Small intestine (tissue), 7 donors: ENCODE measurements at regions not wholly inside any gene's neighbourhood (a gene's known extent, or its start where the extent isn't known, plus 50 kb on each side); places are given as distances from the start of the nearest gene placed in this dataset.
"Not testable (repeated sequence)": the region's sequence is repeated elsewhere in the genome, so short reads cannot be mapped to it uniquely, and the experiment has no call there.

Experiments used
- DNase-seq, 2 donors: peaks; one replicate each; pipeline versions ENCODE4 v3.0.0 to v3.0.0-alpha.2; 2013
- FAIRE-seq: peaks from 2 replicates; lab custom pipeline; 2012; peaks lifted over from hg19 to GRCh38; lab: Jason Lieb, UNC
- H3K27ac ChIP-seq, 3 donors: one replicate each; pipeline ENCODE4 v1.5.1; 2013; ENCODE audit warnings: low read length in 2 of 3, mild to moderate bottlenecking in 2 of 3, control low read depth in 1 of 3, inconsistent platforms in 1 of 3, low read depth in 1 of 3, moderate library complexity in 1 of 3
- H3K27me3 ChIP-seq, 3 donors: one replicate each; pipeline ENCODE4 v1.6.1; 2013; ENCODE audit warnings: low read length in 3 of 3, inconsistent platforms in 1 of 3; ENCODE audit not compliant: control insufficient read depth in 3 of 3, insufficient read depth in 3 of 3
- H3K36me3 ChIP-seq, 3 donors: one replicate each; pipeline ENCODE4 v1.6.1; 2013; ENCODE audit warnings: low read length in 3 of 3, inconsistent platforms in 1 of 3, low read depth in 1 of 3, mild to moderate bottlenecking in 1 of 3, moderate library complexity in 1 of 3; ENCODE audit not compliant: control insufficient read depth in 3 of 3, insufficient read depth in 2 of 3
- H3K4me1 ChIP-seq, 3 donors: one replicate each; pipeline ENCODE4 v1.6.1; 2013; ENCODE audit warnings: low read length in 2 of 3, inconsistent platforms in 1 of 3, low read depth in 1 of 3, mild to moderate bottlenecking in 1 of 3, moderate library complexity in 1 of 3; ENCODE audit not compliant: control insufficient read depth in 3 of 3, insufficient read depth in 2 of 3
- H3K4me3 ChIP-seq, 3 donors: one replicate each; pipeline ENCODE4 v1.5.1; 2013; ENCODE audit warnings: low read length in 3 of 3, control low read depth in 1 of 3, inconsistent platforms in 1 of 3, low read depth in 1 of 3, mild to moderate bottlenecking in 1 of 3, moderate library complexity in 1 of 3
- H3K9me3 ChIP-seq, 2 donors: one replicate each; pipeline ENCODE4 v1.6.1; 2013; ENCODE audit warnings: low read depth in 1 of 2, low read length in 1 of 2; ENCODE audit not compliant: control insufficient read depth in 2 of 2, insufficient read depth in 1 of 2
- WGBS, 3 donors: extraction: QIAGEN DNeasy Blood & Tissue Kit; methylation state at CpG; one replicate each; pipeline ENCODE4 v1.1.7; 2013; 5-methylcytosine and 5-hydroxymethylcytosine counted together
- donor health status: healthy with polysubstance abuse.
- donor health status: control.
- donor health status: control.
- donor health status: Bipolar disorder and iron deficiency.
- donor health status: healthy.

DNA sequence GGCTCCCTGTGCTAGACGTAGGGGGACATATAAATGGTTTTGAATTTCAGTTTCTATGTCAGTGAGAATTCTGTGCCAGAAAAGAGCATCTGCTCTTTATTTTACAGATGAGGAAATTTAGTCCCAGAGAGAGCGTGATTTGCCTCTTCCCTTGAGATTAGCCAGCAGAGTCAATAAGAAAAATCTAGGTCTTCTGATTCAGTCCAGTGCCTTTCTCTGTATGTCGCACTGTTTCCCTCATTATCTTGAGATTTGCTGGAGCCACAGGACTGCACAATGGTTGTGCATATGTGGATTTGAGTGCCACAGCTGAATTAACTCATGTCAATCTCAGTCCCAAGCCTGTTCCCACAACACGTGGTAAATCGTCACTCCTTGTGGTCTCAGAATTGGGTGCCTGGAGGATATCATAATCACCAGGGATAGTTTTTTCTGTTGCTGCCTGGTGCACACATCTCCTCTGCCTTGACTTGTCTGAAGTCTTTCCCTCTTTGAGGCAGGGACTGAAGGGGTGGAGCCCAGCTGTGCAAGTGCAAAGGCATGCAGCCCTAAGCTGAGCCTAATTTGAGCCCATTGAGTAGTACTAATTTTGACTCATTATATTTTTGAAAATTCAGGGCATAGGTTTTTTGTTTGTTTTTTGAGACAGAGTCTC is 276.7 kb downstream of the SOX4 start:
- H3K27ac ChIP-seq = no peak overlapping the region
- H3K9me3 ChIP-seq = peaks cover 0 to 13% of the 10 kb centered on the region in 2 donors
- peaks cover 0 to 5% (median 0%) of the 10 kb centered on the region in 3 donors for H3K36me3 ChIP-seq
- WGBS, 3 donors = 81 to 90% (median 90%) methylated on average over 5 of the region's 5 CpGs
- H3K4me1 ChIP-seq = no peaks in the 10 kb centered on the region
- DNase-seq (no peak), FAIRE-seq (no peak)
- no peaks in the 10 kb centered on the region for H3K27me3 ChIP-seq
- no peak overlapping the region for H3K4me3 ChIP-seq

- FAIRE-seq (no peak), DNase-seq (no peak)
- no peak overlapping the region for H3K4me3 ChIP-seq
- no peak overlapping the region for H3K27ac ChIP-seq
- no peaks in the 10 kb centered on the region for H3K4me1 ChIP-seq
- WGBS, 3 donors = 65 to 82% (median 78%) methylated on average over 5 of the region's 5 CpGs
- H3K9me3 ChIP-seq = peaks cover 0 to 13% of the 10 kb centered on the region in 2 donors
- H3K36me3 ChIP-seq = peaks cover 0 to 5% (median 0%) of the 10 kb centered on the region in 3 donors
- H3K27me3 ChIP-seq = no peaks in the 10 kb centered on the region
These were observed 278.3 kb downstream of the SOX4 start for GRCh38 chr6:21871831-21872230.

GRCh38 chr6:21872749-21873148 is 279.2 kb downstream of the SOX4 start:
- H3K4me3 ChIP-seq = no peak overlapping the region
- 61 to 68% (median 63%) methylated on average over 2 of the region's 2 CpGs for WGBS, 3 donors

DNA sequence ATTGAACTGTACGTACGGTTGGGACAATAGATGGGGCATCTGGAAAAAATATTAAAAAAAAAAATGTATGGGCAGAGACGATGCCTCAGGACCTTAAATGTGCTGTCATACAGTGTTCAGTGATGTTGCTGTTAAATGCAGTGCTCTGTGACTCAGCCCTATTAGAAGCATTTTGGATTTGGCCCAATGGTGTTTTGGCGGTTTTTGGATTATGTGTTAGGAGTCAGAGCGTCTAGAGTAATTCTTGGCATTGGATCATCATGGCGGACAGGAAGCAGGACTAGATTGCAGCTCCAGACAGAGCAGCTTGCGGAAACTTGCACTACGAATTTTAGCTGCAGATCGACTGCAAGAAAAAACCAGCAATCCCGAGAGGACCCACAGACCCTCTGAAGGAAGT is 280.0 kb downstream of the SOX4 start:
- Histone ChIP-seq H3K27ac (no peak overlapping the region), H3K4me1 (no peaks in the 10 kb centered on the region), H3K9me3 (peaks cover 0 to 13% of the 10 kb centered on the region in 2 donors), H3K4me3 (no peak overlapping the region), H3K36me3 (peaks cover 0 to 5% (median 0%) of the 10 kb centered on the region in 3 donors), H3K27me3 (no peaks in the 10 kb centered on the region)
- 67 to 93% (median 77%) methylated on average over 10 of the region's 10 CpGs for WGBS, 3 donors
- FAIRE-seq (no peak), DNase-seq (no peak)

More at GRCh38 chr6:21872749-21873148, 279.2 kb downstream of the SOX4 start:
- Histone ChIP-seq H3K27me3 (no peaks in the 10 kb centered on the region), H3K4me1 (no peaks in the 10 kb centered on the region), H3K27ac (no peak overlapping the region), H3K36me3 (peaks cover 0 to 5% (median 0%) of the 10 kb centered on the region in 3 donors), H3K9me3 (peaks cover 0 to 13% of the 10 kb centered on the region in 2 donors)
- DNase-seq = no peak
- no peak for FAIRE-seq

DNA sequence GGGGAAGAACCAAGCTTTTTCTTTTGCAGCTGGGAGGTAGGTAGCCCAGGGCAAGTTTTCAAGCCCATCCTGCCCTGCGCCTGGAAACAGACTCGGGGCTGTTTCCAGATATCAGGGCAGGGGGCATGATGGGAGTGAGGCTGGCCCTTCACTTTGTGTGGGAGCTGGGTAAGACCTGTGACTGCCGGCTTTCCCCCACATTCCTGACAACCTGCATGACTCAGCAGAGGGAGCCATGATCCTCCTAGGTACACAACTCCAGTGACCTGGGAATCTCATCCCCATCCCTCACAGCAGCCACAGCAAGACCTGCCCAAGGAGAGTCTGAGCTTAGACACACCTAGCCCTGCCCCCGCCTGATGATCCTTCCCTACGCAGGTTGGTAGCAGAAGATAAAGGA is 280.8 kb downstream of the SOX4 start:
- FAIRE-seq (no peak), DNase-seq (no peak)
- 94 to 99% (median 96%) methylated on average over 5 of the region's 5 CpGs for WGBS, 3 donors
- no peak overlapping the region for H3K4me3 ChIP-seq
- H3K27ac ChIP-seq = no peak overlapping the region
- peaks cover 0 to 13% of the 10 kb centered on the region in 2 donors for H3K9me3 ChIP-seq
- no peaks in the 10 kb centered on the region for H3K4me1 ChIP-seq
- peaks cover 0 to 5% (median 0%) of the 10 kb centered on the region in 3 donors for H3K36me3 ChIP-seq
- no peaks in the 10 kb centered on the region for H3K27me3 ChIP-seq

DNA sequence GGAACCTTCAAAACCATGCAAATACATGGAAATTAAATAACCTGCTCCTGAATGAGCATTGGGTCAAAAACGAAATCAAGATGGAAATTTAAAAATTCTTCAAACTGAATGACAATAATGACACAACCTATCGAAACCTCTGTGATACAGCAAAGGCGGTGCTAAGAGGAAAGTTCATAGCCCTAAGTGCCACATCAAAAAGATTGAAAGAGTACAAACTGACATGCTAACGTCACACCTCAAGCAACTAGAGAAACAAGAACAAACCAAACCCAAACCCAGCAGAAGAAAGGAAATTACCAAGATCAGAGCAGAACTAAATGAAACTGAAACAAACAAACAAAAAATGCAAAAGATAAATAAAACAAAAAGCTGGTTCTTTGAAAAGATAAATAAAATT is 283.5 kb downstream of the SOX4 start:
- peaks cover 0 to 15% of the 10 kb centered on the region in 2 donors for H3K9me3 ChIP-seq
- H3K27ac ChIP-seq, H3K36me3 ChIP-seq, FAIRE-seq, H3K4me1 ChIP-seq, DNase-seq, H3K4me3 ChIP-seq, H3K27me3 ChIP-seq: not testable (repeated sequence)
- 58 to 82% (median 73%) methylated on average over 4 of the region's 4 CpGs for WGBS, 3 donors

DNA sequence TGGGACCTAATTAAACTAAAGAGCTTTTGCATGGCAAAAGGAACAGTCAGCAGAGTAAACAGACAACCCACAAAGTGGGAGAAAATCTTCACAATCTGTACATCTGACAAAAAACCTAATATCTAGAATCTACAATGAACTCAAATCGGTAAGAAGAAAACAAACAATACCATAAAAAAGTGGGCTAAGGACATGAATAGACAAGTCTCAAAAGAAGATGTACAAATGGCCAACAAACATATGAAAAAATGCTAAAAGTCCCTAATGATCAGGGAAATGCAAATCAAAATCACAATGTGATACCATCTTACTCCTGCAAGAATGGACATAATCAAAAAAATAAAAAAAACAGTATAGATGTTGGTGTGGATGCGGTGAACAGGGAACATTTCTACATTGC is 286.7 kb downstream of the SOX4 start:
- H3K9me3 ChIP-seq, H3K36me3 ChIP-seq, H3K27me3 ChIP-seq, FAIRE-seq, H3K4me1 ChIP-seq, DNase-seq, H3K4me3 ChIP-seq, H3K27ac ChIP-seq: not testable (repeated sequence)
- 91 to 93% (median 92%) methylated on average over 2 of the region's 2 CpGs for WGBS, 3 donors

- no peak for FAIRE-seq
These were observed 288.5 kb downstream of the SOX4 start for GRCh38 chr6:21881969-21882465.

More at GRCh38 chr6:21881969-21882465, 288.5 kb downstream of the SOX4 start:
- peaks cover 0 to 18% (median 0%) of the 10 kb centered on the region in 3 donors for H3K4me1 ChIP-seq
- H3K27me3 ChIP-seq = no peaks in the 10 kb centered on the region
- H3K36me3 ChIP-seq = no peaks in the 10 kb centered on the region
- no peak for DNase-seq
- no peak overlapping the region for H3K4me3 ChIP-seq
- no peak overlapping the region for H3K27ac ChIP-seq
- peaks cover 0 to 2% of the 10 kb centered on the region in 2 donors for H3K9me3 ChIP-seq
- 82 to 92% (median 87%) methylated on average over 1 of the region's 1 CpG for WGBS, 3 donors
